IPS-11a (cell line): ENCODE measurements at regions not wholly inside any gene's neighbourhood (a gene's known extent, or its start where the extent isn't known, plus 50 kb on each side); places are given as distances from the start of the nearest gene placed in this dataset.

Source experiments
- H3K4me3 ChIP-seq: one replicate; pipeline ENCODE4 v1.5.1; 2013; ENCODE audit warnings: low read depth, low read length, control low read depth

GRCh38 chr10:20993830-20994527, 96.9 kb upstream of the NEBL start:
- H3K4me3 ChIP-seq, result no peak overlapping the region

GRCh38 chr10:20993389-20993788, 96.3 kb upstream of the NEBL start:
- H3K4me3 ChIP-seq, result no peak overlapping the region

GRCh38 chr10:20991526-20991925, 94.4 kb upstream of the NEBL start:
- no peak overlapping the region for H3K4me3 ChIP-seq

- H3K4me3 ChIP-seq, result no peak overlapping the region
Measured at GRCh38 chr10:20990604-20991003, 93.5 kb upstream of the NEBL start.

GRCh38 chr10:20988357-20988983, 91.4 kb upstream of the NEBL start:
- H3K4me3 ChIP-seq, result no peak overlapping the region

- no peak overlapping the region for H3K4me3 ChIP-seq
Measured at GRCh38 chr10:20986049-20986448, 88.9 kb upstream of the NEBL start.

GRCh38 chr10:20984662-20985061, 87.6 kb upstream of the NEBL start:
- H3K4me3 ChIP-seq, result no peak overlapping the region

GRCh38 chr10:20981419-20981953, 84.4 kb upstream of the NEBL start:
- no peak overlapping the region for H3K4me3 ChIP-seq

- no peak overlapping the region for H3K4me3 ChIP-seq
Measured at GRCh38 chr10:20978617-20979016, 81.5 kb upstream of the NEBL start.

GRCh38 chr10:20977300-20977699, 80.2 kb upstream of the NEBL start:
- no peak overlapping the region for H3K4me3 ChIP-seq

- H3K4me3 ChIP-seq, result no peak overlapping the region
Measured at GRCh38 chr10:20976891-20977290, 79.8 kb upstream of the NEBL start.

- no peak overlapping the region for H3K4me3 ChIP-seq
Measured at GRCh38 chr10:20976390-20976789, 79.3 kb upstream of the NEBL start.

GRCh38 chr10:20975236-20975635, 78.1 kb upstream of the NEBL start:
- no peak overlapping the region for H3K4me3 ChIP-seq

- no peak overlapping the region for H3K4me3 ChIP-seq
Measured at GRCh38 chr10:20972925-20973324, 75.8 kb upstream of the NEBL start.

- H3K4me3 ChIP-seq, result no peak overlapping the region
Measured at GRCh38 chr10:20971901-20972300, 74.8 kb upstream of the NEBL start.

GRCh38 chr10:20970708-20971107, 73.6 kb upstream of the NEBL start:
- no peak overlapping the region for H3K4me3 ChIP-seq

GRCh38 chr10:20970044-20970443, 72.9 kb upstream of the NEBL start:
- no peak overlapping the region for H3K4me3 ChIP-seq

GRCh38 chr10:20966426-20966825, 69.3 kb upstream of the NEBL start:
- H3K4me3 ChIP-seq, result no peak overlapping the region

- no peak overlapping the region for H3K4me3 ChIP-seq
Measured at GRCh38 chr10:20963721-20964595, 66.8 kb upstream of the NEBL start.

- no peak overlapping the region for H3K4me3 ChIP-seq
Measured at GRCh38 chr10:20963056-20963455, 65.9 kb upstream of the NEBL start.

GRCh38 chr10:20962165-20962564, 65.1 kb upstream of the NEBL start:
- no peak overlapping the region for H3K4me3 ChIP-seq

- no peak overlapping the region for H3K4me3 ChIP-seq
Measured at GRCh38 chr10:20959242-20959641, 62.1 kb upstream of the NEBL start.
